GM18861 (cell line): ENCODE measurements at regions not wholly inside any gene's neighbourhood (a gene's known extent, or its start where the extent isn't known, plus 50 kb on each side); places are given as distances from the start of the nearest gene placed in this dataset.

ENCODE experiments used
- ATAC-seq: cut with Tn5 transposase; IDR thresholded peaks from one replicate; pipeline ENCODE4 v1.9.1; 2021; ENCODE audit not compliant: unreplicated experiment

DNA sequence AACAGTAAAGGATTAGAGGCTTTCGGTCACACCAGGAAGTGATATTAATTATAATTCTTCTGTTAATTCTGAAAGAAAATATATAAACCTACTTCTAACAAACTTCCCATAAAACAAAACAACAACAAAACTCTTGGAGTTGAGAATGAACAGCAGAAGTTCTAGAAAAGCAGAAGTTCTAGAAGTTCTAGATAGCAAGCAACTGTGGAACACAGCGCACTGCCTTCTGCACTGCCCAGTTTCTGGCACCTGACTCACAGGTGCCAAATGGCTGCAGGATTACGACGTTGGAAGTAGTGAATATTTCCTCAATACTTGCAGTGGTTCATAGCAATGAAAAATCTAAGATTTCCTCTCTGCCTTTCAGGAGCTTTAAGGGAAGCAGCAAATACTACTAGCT is 132.2 kb downstream of the OR13A1 start:
- ATAC-seq, result no peak

- no peak for ATAC-seq
Measured at GRCh38 chr10:45197816-45198485, 117.5 kb downstream of the OR13A1 start.

DNA sequence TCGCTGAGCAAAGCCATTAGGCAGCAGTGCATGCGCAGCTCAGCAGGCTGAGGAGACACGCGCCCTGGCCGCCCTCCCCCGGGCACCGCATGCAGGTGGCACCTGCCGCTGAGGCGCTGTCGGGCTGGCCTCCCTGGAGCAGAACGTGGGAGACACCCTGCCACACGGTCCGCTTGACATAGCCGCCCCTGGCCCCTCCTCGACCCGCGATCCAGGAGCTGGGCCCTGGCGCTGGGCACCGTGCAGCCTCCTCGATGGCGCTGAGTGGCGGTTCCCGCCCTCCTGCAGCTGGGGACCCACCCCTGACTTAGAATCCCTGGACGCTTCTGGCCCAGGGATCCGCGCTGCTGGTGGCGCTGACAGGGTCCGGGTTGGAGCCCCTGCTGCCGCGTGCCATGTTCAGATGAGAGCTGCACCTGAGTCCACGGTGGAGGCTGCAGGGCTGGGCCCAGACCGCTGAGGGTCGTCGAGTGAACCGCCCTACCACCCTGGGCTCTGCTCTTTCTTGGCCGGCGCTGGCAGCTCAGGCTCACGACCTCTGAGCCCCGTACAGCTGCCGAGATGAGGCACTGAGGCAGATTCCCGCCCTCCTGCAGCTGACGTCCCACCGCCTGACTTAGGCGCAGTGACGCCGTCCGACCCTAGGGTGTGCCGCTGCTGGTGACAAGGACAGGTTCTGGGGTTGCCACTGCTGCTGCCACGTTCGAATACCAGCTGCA is 116.8 kb downstream of the OR13A1 start:
- no peak for ATAC-seq

GRCh38 chr10:45199205-45199740 is 116.1 kb downstream of the OR13A1 start:
- ATAC-seq, result no peak

- no peak for ATAC-seq
Measured at GRCh38 chr10:45201271-45201670, 114.1 kb downstream of the OR13A1 start.

DNA sequence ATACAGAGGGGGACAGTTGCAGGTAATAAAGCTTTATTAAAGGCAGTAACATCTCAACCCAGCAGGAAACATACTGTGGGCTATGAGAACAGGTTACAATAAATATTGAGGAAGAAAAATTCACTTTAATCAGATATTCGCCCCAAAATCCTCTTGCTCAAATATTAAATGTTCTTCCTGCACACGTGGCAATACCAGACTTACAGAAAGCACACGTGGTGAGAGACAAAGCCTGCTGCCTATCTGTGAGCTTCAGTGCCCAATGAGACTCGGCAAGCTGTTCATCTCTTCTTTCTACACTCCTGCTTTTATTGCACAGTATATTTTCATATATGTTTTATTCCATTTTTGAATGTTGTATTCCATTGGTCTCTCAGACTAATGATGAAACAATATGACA is 113.2 kb downstream of the OR13A1 start:
- no peak for ATAC-seq

- no peak for ATAC-seq
Measured at GRCh38 chr10:45204954-45205775, 110.2 kb downstream of the OR13A1 start.

GRCh38 chr10:45209888-45210287 is 105.5 kb downstream of the OR13A1 start:
- no peak for ATAC-seq

DNA sequence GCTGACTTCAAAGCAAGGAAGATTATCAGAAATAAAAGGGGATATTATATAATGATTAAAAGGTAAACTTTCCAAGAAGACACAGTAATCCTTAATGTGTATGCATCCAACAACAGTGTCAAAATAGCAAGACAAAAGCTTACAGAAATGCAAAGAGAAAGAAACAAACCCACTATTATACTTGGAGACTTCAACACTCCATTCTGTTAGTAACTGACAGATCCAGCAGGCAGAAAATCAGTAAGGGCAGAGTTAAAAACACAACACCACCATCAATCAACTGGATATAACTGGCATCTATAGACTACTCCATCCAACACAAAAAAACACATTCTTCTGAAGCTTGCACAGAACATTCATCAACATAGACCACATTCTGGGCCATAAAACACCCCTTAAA is 103.8 kb downstream of the OR13A1 start:
- ATAC-seq, result no peak

GRCh38 chr10:45219416-45219815 is 96.0 kb downstream of the OR13A1 start:
- no peak for ATAC-seq

DNA sequence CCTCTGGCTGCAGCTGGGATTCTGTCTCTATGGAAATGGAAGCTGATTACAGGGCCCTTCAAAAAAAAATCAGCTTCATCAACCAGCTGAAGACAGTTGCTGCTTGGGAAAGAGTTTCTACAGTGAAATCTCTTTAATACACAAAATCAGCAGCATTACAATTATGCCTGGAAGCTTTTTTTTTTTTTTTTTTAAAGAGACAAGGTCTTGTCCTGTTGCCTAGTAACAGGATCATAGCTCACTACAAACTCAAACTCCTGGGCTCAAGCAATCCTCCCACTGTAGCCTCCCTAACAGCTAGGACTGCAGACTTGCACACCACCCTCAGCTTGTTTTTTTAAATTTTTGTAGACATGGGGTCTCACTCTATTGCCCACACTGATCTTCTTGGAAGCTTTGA is 94.5 kb downstream of the OR13A1 start:
- ATAC-seq, result no peak

DNA sequence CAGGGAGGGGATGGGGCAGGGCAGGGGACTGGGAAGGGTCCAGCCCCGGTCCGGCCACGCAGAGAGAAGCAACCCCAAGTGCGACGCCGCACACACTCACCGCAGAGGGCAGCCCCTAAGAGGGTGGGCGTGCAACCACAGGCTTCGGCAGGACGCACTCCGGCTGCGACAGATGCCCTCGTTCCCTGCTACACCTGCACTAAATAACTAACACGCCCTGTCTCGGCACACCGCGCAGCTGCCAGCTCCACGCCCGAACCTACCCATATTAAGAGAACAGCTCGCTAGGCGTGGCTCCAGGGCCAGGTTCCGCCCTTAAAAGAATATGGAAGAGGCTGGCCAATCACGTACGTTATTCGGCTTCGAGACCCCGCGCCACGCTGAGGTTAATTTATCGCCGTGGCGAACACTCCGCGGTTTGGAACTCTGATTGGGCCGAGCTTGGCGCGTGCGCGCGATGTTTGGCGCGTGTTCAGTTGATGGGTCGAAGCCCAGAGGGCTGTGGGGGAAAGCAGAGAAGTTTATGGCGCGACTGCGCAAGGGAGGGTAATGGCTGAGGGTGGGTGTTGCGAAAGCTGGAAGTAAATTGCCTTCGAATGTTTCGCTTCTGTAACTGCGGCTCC is 91.1 kb downstream of the OR13A1 start:
- ATAC-seq, result no peak

DNA sequence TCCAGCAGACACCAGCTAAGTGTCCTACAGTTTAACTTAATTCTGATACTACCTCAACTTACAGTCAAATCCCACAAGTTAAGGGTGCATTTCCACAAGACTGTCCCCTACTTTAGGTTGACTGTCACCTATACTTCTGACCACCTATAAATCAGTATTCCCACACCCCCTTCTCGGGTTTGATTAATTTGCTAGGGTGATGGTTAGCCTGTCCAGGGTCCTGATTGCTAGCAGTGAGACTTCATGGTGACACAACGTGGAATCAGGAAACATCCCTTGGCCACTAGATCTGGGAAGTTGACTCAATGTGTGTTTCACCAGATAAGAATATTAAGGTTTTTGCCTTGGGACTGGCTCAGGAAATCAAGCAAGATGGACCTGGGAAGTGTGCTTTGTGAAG is 88.4 kb downstream of the OR13A1 start:
- ATAC-seq, result no peak

DNA sequence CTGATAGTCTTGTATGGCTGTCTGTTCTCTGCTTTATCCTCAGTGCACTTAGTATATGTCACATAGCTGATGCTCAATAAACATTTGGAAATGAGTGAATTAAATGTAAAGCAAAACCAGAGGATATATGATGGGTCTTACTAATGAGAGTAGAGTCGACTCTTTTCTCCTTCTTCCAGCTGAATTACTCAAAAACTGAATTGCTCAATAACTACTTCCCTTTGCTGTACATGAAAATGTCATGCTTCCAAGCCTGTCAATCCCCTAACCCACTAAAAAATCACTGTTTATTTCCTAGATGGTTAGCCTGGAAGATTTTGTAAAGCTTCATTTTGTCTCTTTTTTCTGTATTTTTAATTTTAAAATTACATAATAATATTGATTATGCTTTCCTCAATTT is 88.0 kb downstream of the OR13A1 start:
- ATAC-seq, result no peak

DNA sequence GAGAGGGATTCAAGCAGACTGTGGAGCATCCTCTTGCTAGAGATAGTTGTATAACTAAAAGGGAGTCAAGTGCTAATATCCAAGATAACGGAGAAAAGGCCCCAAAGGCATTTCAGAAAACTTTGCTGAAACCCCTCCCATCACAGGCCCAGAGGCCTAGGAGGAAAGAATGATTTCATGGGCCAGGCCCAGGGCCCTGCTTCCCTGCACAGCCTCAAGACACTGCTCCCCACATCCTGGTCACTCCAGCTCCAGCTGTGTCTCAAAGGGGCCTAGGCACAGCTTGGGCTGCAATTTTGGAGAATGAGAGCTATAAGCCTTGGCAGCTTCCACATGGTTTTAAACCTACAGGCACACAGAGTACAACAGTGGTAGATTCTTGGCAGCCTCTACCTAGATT is 85.6 kb downstream of the OR13A1 start:
- no peak for ATAC-seq

GRCh38 chr10:45235260-45235769 is 80.1 kb downstream of the OR13A1 start:
- ATAC-seq, result peak; percentile 67

- no peak for ATAC-seq
Measured at GRCh38 chr10:45235798-45236220, 79.6 kb downstream of the OR13A1 start.

GRCh38 chr10:45238896-45239295 is 76.5 kb downstream of the OR13A1 start:
- no peak for ATAC-seq

GRCh38 chr10:45239642-45240041 is 75.8 kb downstream of the OR13A1 start:
- no peak for ATAC-seq

GRCh38 chr10:45241865-45242520 is 73.4 kb downstream of the OR13A1 start:
- ATAC-seq, result no peak
